KOPT-K1 (cell line): ENCODE measurements at regions not wholly inside any gene's neighbourhood (a gene's known extent, or its start where the extent isn't known, plus 50 kb on each side); places are given as distances from the start of the nearest gene placed in this dataset.
"Not testable (repeated sequence)": the region's sequence is repeated elsewhere in the genome, so short reads cannot be mapped to it uniquely, and the experiment has no call there.

Source experiments
- H3K27ac ChIP-seq: fragments of 200-600 bp; sonication (generic); 2 replicates; pipeline ENCODE4 v1.5.1; 2016; ENCODE audit warnings: antibody characterized with exemption, mild to moderate bottlenecking, low read depth, low read length; ENCODE audit not compliant: poor library complexity, severe bottlenecking
- H3K36me3 ChIP-seq: fragments of 200-600 bp; sonication (generic); 2 replicates; pipeline ENCODE4 v1.5.1; 2017; ENCODE audit warnings: antibody characterized with exemption, mild to moderate bottlenecking, low read length, moderate library complexity; ENCODE audit not compliant: insufficient read depth
- H3K9me3 ChIP-seq: fragments of 200-600 bp; sonication (generic); 2 replicates; pipeline ENCODE4 v1.5.1; 2017; ENCODE audit warnings: antibody characterized with exemption, low read length, mild to moderate bottlenecking; ENCODE audit not compliant: insufficient read depth, poor library complexity, severe bottlenecking

GRCh38 chr1:194802572-194802971 is 1616.2 kb upstream of the B3GALT2 start:
- no peak overlapping the region for H3K27ac ChIP-seq
- no peaks in the 10 kb centered on the region for H3K36me3 ChIP-seq
- no peaks in the 10 kb centered on the region for H3K9me3 ChIP-seq

- H3K36me3 ChIP-seq: no peaks in the 10 kb centered on the region
- H3K9me3 ChIP-seq: peaks cover 5% of the 10 kb centered on the region
- no peak overlapping the region for H3K27ac ChIP-seq
Observed at GRCh38 chr1:194795917-194796593, 1609.6 kb upstream of the B3GALT2 start.

- no peaks in the 10 kb centered on the region for H3K36me3 ChIP-seq
- H3K9me3 ChIP-seq: peaks cover under 1% of the 10 kb centered on the region
- H3K27ac ChIP-seq: no peak overlapping the region
Observed at GRCh38 chr1:194787001-194787400, 1600.6 kb upstream of the B3GALT2 start.

- H3K27ac ChIP-seq: no peak overlapping the region
Observed at GRCh38 chr1:194786027-194786426, 1599.6 kb upstream of the B3GALT2 start.

GRCh38 chr1:194776657-194777056 is 1590.2 kb upstream of the B3GALT2 start:
- H3K27ac ChIP-seq: no peak overlapping the region
- H3K36me3 ChIP-seq: no peaks in the 10 kb centered on the region
- H3K9me3 ChIP-seq: no peaks in the 10 kb centered on the region

More at GRCh38 chr1:194786027-194786426, 1599.6 kb upstream of the B3GALT2 start:
- no peaks in the 10 kb centered on the region for H3K9me3 ChIP-seq
- no peaks in the 10 kb centered on the region for H3K36me3 ChIP-seq

GRCh38 chr1:194774535-194774934 is 1588.1 kb upstream of the B3GALT2 start:
- no peak overlapping the region for H3K27ac ChIP-seq
- no peaks in the 10 kb centered on the region for H3K9me3 ChIP-seq
- no peaks in the 10 kb centered on the region for H3K36me3 ChIP-seq

- Histone ChIP-seq H3K27ac (no peak overlapping the region), H3K9me3 (no peaks in the 10 kb centered on the region), H3K36me3 (no peaks in the 10 kb centered on the region)
Observed at GRCh38 chr1:194755241-194755994, 1569.0 kb upstream of the B3GALT2 start.

- H3K9me3 ChIP-seq, H3K27ac ChIP-seq: not testable (repeated sequence)
Observed at GRCh38 chr1:194738843-194739242, 1552.4 kb upstream of the B3GALT2 start.

GRCh38 chr1:194734970-194735369 is 1548.6 kb upstream of the B3GALT2 start:
- no peaks in the 10 kb centered on the region for H3K36me3 ChIP-seq
- no peaks in the 10 kb centered on the region for H3K9me3 ChIP-seq
- H3K27ac ChIP-seq: no peak overlapping the region

More at GRCh38 chr1:194738843-194739242, 1552.4 kb upstream of the B3GALT2 start:
- H3K36me3 ChIP-seq: not testable (repeated sequence)

- H3K27ac ChIP-seq: no peak overlapping the region
- H3K9me3 ChIP-seq: no peaks in the 10 kb centered on the region
- H3K36me3 ChIP-seq: no peaks in the 10 kb centered on the region
Observed at GRCh38 chr1:194731025-194731424, 1544.6 kb upstream of the B3GALT2 start.

GRCh38 chr1:194730304-194730703 is 1543.9 kb upstream of the B3GALT2 start:
- no peak overlapping the region for H3K27ac ChIP-seq
- H3K36me3 ChIP-seq: no peaks in the 10 kb centered on the region
- H3K9me3 ChIP-seq: no peaks in the 10 kb centered on the region

GRCh38 chr1:194723067-194723466 is 1536.7 kb upstream of the B3GALT2 start:
- no peak overlapping the region for H3K27ac ChIP-seq
- H3K36me3 ChIP-seq: no peaks in the 10 kb centered on the region
- no peaks in the 10 kb centered on the region for H3K9me3 ChIP-seq

GRCh38 chr1:194717941-194718340 is 1531.5 kb upstream of the B3GALT2 start:
- Histone ChIP-seq H3K36me3 (no peaks in the 10 kb centered on the region), H3K27ac (no peak overlapping the region), H3K9me3 (no peaks in the 10 kb centered on the region)

GRCh38 chr1:194717334-194717733 is 1530.9 kb upstream of the B3GALT2 start:
- Histone ChIP-seq H3K36me3 (no peaks in the 10 kb centered on the region), H3K9me3 (no peaks in the 10 kb centered on the region), H3K27ac (no peak overlapping the region)

GRCh38 chr1:194710671-194711070 is 1524.3 kb upstream of the B3GALT2 start:
- H3K36me3 ChIP-seq: no peaks in the 10 kb centered on the region
- no peaks in the 10 kb centered on the region for H3K9me3 ChIP-seq
- H3K27ac ChIP-seq: no peak overlapping the region

GRCh38 chr1:194709439-194709838 is 1523.0 kb upstream of the B3GALT2 start:
- H3K9me3 ChIP-seq: no peaks in the 10 kb centered on the region

More at GRCh38 chr1:194709439-194709838, 1523.0 kb upstream of the B3GALT2 start:
- no peak overlapping the region for H3K27ac ChIP-seq
- H3K36me3 ChIP-seq: no peaks in the 10 kb centered on the region
